ENCODE measurements at regions not wholly inside any gene's neighbourhood (a gene's known extent, or its start where the extent isn't known, plus 50 kb on each side); places are given as distances from the start of the nearest gene placed in this dataset.

GRCh38 chr6:137734875-137735182 lies 132.2 kb upstream of the TNFAIP3 start:
- no peak for TF ChIP-seq CTCF (IDR thresholded peaks at IDR 0.05)
- no peak for TF ChIP-seq POLR2A (IDR thresholded peaks at IDR 0.05)
